ENCODE measurements at regions not wholly inside any gene's neighbourhood (a gene's known extent, or its start where the extent isn't known, plus 50 kb on each side); places are given as distances from the start of the nearest gene placed in this dataset.

DNA sequence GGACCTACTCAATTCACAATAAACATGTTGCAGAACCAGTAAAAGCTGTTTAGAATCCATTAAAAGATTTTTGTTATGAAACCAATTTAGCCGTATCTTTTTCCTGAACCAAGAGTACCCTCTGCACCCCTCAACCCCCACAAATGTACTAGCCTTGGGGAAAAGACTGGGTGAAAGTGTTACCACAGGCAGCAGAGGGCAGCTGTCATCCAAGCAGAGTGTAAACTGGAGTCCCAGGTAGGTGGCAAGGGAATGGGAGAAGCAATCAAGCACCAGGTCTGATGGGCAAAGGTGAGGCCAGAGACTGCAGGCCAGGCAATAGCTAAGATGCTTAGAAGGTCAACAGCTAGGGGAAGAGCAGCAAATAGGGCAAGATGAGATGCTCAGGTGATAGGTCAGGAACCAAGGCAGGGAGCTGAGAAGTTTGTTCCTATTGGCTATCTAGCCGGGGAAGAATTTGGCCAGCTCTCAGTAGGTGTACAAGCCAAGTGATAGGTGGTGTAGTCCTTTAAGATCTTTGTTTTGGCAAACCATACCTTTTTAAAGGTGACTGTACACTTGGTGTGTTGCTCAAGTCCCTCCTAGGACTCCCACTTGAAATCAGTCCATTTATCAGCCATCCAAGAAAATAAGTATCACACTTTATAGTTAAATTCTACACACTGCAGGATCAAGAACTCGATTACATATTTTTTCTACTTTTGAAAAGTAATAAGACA is 77.8 kb upstream of the CCDC112 start:
- no peak for DNase-seq

DNA sequence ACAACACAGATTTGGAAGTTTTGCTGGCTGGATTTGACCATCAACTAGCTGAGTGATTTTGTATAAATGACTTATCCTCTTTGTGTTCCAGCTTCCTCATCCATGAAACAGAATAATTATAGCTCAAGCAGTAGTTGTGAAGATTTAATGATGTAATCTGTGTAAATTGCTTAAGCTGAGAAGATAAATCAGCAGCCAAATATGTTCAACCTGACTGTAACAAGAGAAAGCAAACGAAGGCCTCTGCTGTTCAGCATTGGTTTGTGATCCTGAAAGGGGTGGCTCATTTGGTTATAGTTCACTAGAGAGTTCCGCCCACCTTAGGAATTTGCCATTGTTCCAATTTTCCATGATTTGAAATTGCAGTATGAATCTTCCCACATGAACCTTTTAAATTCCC is 75.7 kb upstream of the CCDC112 start:
- peak in 2 of 3 experiments; percentile 19 to 69 for DNase-seq

DNA sequence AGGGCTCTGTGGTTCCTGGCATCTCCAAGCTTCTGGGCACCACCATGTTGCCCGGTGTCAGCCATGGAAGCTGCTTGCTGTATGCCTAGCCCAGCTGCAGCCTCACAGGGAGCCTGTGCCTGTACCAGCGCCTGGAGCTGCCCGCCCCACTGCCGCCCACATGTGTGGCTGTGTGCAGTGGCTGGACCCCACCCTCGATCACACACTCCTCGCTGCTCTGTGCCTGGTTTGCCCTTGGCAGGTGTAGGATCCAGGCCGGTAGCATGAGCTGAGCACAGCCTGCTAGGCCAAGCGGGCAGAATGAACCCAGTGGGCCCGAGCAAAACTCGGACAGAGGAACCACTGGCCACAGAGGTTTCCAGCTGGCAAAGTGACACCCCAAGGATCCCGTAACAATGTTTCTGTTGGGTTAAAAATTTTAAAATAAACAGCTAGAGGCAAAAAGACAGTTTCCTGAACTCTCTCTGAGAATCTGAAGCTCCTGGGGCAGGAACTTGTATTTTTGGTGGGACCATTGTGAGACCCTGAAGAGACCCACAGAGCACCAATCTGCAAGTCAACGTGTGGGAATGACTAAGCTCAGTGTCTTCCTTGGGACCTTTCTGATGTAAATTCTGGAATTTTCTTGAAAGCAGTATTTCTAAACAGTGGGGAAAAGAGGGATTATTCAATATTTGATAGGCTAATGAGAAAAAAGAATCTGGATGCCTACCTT is 73.1 kb upstream of the CCDC112 start:
- no peak for DNase-seq

DNA sequence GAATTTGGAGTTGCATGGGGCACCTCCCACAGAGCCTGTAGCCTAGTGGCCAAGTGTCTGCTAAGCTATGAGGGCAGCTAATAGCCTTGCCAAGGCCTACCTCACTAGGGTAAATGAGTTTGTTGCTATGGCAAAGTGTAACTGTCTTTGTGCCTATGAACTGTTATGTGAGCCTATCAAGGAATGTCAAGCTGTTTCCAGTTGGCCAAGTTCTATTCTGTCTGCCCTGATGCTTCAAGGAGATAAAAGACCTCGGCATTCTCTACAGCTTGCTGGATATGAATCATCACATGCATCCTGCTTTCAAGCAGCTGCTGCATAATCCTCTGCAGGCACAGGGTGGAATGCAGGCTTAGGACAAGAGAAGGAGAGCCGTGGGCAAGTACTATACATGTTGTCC is 69.8 kb upstream of the CCDC112 start:
- DNase-seq, result peak in 1 of 3 experiments; percentile 2

DNA sequence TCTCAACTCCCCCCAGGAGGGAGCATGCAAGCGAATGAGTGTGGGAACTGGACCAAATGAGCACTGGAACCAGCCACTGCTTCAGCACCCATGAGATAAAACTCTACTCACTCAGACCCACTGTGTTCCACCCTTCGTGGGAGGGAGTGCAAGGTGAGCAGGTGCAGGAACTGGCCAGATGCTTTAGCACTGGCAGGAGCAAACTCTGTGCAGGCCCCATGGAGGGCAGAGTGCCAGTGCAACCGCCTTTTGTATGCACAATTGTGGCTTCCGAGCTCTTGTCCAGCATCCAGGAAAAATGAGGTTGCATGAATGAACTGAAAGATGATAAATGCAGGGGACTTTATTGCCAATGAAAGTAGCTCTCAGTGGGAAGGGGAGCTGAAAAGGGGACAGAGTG is 67.4 kb upstream of the CCDC112 start:
- no peak for DNase-seq

DNA sequence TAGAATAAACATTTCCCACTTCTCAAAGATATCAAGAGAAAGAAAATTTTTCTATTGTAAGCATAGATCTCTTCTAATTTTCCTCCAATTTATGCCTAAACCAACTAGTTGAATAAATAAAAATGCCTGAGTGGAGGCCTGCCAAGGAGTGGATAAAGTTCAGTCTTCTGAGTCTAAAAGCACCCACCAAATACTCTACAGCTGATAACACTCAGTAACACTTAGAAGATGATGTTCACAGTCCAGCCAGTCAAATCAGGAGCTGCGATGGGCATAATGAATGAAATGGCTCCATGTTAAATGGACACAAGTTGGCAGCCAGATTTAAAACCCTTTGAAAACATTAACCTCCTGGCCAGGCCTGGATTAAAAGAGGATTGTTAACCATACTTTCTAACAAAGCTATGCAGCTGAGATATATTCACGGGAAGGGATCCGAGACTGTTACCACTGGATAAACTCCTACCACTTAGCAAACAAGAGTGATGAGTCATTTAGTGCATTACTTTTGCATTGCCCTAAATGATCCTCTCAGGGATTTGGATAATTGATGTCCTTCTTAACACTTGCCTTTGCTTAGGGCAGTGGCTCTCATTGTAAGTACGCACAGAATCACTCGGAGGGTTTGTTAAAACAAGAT is 63.7 kb upstream of the CCDC112 start:
- DNase-seq, result peak in 1 of 3 experiments; percentile 7

DNA sequence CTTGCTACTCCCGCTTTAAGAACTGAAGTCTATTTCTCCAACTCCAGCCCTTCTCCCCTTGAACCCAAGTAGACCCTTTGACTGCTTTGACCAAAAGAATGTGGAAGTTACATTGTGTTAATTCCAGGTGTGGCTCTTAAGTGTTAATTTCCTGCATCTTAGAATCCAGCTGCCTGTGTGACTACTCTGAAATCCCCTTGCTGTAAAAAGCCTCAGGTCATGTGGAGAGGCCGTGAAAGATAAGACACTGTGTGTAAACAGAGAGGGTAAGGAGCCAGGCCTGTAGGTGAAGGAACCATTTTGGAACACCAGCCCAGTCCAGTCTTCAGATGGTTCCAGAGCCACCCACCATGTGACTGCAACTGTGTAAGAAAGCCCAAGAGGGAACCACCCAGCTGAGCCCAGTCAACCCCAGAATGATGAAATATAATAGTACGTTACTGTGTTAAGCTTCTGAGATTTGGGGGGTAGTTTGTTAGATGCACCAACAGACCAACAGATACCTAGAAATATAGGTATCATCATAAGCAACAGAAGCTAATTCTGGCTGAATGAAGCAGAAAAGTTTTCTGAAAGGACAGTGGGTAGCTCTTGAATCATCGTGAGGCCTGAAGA is 59.4 kb upstream of the CCDC112 start:
- DNase-seq, result no peak

DNA sequence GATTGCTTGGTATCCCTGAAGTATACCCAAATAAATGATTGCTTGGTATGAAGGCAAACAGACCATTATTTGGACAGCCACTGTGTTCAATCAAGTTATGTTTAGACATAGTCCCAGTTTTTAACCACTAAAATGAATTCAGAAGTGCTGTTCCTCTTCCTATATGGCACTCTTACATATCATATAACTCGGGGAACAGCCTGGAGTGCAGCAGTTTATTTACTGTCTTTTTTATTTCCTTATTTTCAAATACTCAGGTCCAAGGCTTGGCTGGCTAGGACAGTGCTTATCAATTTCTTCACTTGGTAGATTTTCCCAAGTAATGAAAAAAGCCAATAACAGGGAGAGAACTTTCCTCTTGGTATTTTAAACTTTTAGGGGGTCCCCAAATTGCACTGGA is 58.6 kb upstream of the CCDC112 start:
- no peak for DNase-seq

DNA sequence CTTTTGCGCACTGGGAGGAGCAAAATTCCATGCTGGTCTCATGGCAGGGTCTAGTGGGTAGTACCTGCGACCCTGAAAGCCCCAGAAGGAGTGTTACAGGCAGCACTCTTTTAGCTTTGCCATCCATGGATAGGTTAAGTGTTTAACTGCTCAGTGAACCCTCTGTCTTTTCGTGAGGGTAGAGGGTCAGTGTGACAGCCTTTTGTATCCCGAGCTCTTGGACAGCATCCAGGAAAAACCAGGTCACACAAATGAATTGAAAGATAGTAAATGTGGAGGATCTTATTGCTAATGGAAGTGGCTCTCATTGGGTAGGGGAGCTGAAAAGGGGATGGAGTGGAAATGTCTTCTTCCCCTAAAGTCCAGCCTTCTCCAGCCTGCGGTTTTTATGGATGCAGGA is 57.8 kb upstream of the CCDC112 start:
- no peak for DNase-seq

DNA sequence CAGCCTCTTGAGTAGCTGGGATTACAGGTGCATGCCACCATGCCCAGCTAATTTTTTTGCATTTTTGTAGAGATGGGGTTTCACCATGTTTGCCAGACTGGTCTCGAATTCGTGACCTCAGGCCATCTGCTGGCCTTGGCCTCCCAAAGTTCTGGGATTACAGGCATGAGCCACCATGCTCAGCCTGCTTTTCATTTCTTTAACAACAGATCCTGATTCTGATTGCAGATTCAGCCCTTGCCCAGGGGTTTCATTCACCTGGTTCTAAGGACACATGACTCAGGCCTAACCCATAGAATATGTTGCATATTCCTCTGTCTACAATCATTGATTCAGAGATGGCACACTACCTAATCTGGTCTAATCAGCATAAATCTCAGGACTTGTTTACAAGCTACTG is 56.1 kb upstream of the CCDC112 start:
- no peak for DNase-seq

DNA sequence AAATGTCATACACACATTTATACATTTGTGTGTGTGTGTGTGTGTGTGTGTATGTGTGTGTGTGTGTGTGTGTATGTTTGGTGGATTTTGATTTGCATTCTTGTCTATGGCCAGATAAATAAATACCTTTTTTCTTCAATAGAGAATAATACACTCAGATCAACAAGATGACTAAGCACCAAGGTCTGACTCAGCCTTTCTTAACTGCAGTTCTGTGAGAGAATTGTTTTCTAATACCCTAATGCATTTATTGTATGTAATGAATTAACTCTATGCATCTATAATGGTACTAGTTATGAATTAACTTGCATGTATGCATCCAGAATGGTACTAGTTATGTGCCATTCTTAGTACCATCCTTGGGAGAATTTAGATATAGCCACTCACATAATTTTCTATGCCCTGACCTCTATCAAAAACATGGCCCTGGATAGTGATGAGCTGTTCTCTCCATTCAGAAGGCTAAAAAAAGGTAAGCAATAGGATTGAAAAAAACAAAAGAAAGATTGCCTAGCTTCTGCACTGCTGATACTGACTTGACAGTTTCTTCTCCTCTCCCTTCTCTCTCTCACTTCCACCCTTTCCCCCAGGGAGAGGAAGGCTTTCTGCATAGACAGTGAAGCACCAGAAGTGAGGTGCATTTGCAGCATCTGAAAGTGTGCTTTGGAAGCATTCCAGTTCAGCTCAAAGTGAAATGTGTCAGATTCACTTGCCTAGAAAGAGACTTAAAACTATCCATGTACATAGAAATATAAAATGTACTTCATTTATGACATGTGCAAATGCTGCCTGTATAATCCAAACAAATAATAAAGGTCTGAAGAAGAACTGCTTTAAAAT is 55.1 kb upstream of the CCDC112 start:
- DNase-seq, result no peak

DNA sequence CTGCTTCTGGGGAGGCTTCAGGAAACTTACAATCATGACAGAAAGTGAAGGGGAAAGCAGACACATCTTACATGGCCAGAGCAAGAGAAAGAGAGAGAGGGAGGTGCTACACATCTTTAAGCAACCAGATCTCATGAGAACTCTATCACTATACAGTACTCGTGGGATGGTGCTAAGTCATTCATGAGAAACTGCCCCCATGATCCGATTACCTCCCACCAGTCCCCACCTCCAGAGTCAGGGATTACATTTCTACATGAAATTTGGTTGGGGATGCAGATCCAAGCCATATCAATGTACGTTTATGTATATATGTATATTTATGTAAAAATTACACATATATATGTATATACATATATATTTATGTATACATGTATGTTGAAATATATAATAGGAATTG is 54.4 kb upstream of the CCDC112 start:
- DNase-seq, result no peak

DNA sequence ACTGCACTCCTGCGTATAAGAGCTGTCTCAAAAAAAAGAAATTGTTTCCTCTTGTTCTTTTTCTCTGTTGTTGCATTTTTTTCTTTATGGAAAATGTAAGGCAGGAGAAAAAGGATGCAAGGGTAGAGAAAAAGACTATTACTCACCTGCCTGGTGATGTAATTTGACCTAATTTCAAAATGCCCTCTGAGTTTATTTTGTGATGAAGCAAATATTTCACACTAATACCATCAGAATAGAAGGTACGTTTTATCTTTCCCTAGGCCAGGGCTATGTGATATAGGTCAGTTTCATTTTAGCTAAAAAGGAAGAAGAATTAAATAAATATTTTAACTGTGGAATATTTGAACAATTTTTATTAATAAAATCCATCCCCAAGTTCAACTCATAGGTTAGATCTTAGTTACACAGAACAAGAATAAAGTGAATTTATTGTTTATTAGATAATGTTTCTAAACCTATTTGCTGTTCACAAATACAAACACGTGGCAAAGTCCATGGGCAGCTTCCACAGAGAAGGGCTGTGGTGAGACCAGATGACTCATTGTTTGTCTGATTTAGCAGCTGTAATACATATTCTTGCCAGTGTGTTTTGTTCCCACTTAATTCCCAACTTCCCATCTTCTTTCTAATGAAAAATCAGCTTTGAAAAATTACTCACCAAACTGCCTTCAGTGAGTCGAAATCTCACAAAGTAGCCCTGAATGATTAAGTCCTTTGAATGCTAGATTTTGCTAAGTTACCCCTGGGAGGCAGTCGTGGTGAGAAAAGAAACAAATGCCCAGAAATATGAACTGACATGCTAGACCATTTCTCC is 52.8 kb upstream of the CCDC112 start:
- DNase-seq, result peak in 1 of 3 experiments; percentile 11

DNA sequence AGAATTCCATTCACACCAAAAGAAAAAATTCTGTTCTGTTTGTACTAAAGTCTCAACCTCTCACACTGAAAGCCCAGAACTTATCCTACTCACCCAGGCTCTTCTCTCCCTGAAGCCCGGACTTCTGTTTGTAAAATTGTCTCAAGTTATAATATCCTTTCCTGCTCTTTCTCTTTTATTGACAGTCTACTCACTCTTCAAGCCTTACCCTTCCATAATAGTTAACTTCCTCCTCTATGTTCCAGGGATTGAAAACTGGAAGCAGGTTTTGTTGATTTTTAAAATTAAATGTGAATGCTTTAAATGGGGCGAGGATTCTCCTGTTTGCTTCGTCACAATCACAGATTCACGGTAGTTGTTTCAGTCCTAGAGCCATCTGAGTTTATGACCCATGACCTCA is 51.7 kb upstream of the CCDC112 start:
- no peak for DNase-seq
